ENCODE measurements at regions not wholly inside any gene's neighbourhood (a gene's known extent, or its start where the extent isn't known, plus 50 kb on each side); places are given as distances from the start of the nearest gene placed in this dataset.

DNA sequence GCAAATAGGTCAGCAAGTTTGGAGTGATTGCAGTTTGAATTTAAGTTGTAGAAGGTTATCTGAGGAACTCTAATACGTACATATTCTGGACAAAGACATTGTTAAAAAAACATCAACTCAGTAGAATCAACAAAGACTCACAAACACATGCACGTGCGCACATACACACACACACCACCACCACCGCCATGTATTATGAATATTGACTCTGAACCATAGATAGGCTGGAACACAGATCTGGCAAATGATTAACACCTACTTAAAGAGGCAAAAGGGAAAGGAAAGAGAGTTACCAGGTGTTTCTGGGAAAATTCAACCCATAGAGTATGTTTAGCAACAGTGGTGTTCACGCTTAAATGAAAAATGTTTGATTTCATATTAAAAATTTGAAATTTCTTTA, 334.2 kb upstream of the ALCAM start:
- H3K23me2 ChIP-seq (ENCODE audit: low read depth, low read length), result no peaks in the 10 kb centered on the region
- FAIRE-seq, result no peak
- H4K8ac ChIP-seq (ENCODE audit: extremely low read depth, insufficient read depth, low read length), result no peak overlapping the region
- H2BK5ac ChIP-seq (ENCODE audit: low read depth, low read length), result no peak overlapping the region
- H2BK15ac ChIP-seq (ENCODE audit: low read length), result no peak overlapping the region
- ChIA-PET CTCF (ENCODE audit: partially characterized antibody) (no interaction called here), POLR2A (ENCODE audit: partially characterized antibody) (no interaction called here)
- no peaks in the 10 kb centered on the region for H3K27me3 ChIP-seq (replicated peaks in 1 of 4; ENCODE audit: control insufficient read depth in 3 of 4, extremely low read depth in 1 of 4, insufficient read depth in 3 of 4, low read length in 3 of 4)
- no peak overlapping the region for H3K4ac ChIP-seq (replicated peaks; ENCODE audit: insufficient read length, low read depth, low read length)
- no peak overlapping the region for H3K14ac ChIP-seq (ENCODE audit: insufficient read length)
- H4K91ac ChIP-seq (replicated peaks; ENCODE audit: insufficient read length, low read length), result no peak overlapping the region
- no peaks in the 10 kb centered on the region for H3K9me3 ChIP-seq (ENCODE audit: insufficient read depth in 2 of 2, low read depth in 1 of 2, low read length in 1 of 2)
- 74% methylated on average over 5 of the region's 5 CpGs; no CpG with 5 or more reads in 1 of the 2 experiments for WGBS, 2 experiments (ENCODE audit: extremely low coverage in 1 of 2, insufficient coverage in 1 of 2, insufficient read length in 1 of 2, insufficient replicate concordance in 2 of 2, low coverage in 1 of 2, low lambda C conversion rate in 2 of 2, missing lambda C conversion rate in 1 of 2)
- no peaks in the 10 kb centered on the region for H3K36me3 ChIP-seq (ENCODE audit: control insufficient read depth in 2 of 4, insufficient read depth in 4 of 4, low read length in 3 of 4)
- no peak overlapping the region for H4K5ac ChIP-seq (ENCODE audit: insufficient read length, low read depth, low read length)
- H3K79me1 ChIP-seq (ENCODE audit: low read depth, low read length), result no peaks in the 10 kb centered on the region
- H3K56ac ChIP-seq (replicated peaks; ENCODE audit: insufficient read length, low read depth, low read length), result no peak overlapping the region
- no peak overlapping the region for H2BK12ac ChIP-seq (ENCODE audit: low read depth, low read length)
- no peak overlapping the region for H3K23ac ChIP-seq (ENCODE audit: insufficient read length)
- no peak overlapping the region for H3K4me3 ChIP-seq (ENCODE audit: extremely low read depth in 1 of 4, insufficient read depth in 2 of 4, low read depth in 3 of 4, low read length in 4 of 4)
- H3K4me2 ChIP-seq (ENCODE audit: insufficient read depth in 1 of 2, low read depth in 2 of 2, low read length in 2 of 2), result no peak overlapping the region
- no peak overlapping the region for H3K27ac ChIP-seq (ENCODE audit: low read depth, low read length)
- no peaks in the 10 kb centered on the region for H3K4me1 ChIP-seq (replicated peaks in 1 of 4; ENCODE audit: control insufficient read depth in 3 of 4, insufficient read depth in 4 of 4, low read length in 3 of 4)
- H2BK20ac ChIP-seq (ENCODE audit: low read length), result no peak overlapping the region
- no peak overlapping the region for H2AFZ ChIP-seq (ENCODE audit: low read length)
- no peaks in the 10 kb centered on the region for H4K20me1 ChIP-seq (replicated peaks in 1 of 2; ENCODE audit: control insufficient read depth in 1 of 2, insufficient read depth in 2 of 2, low read length in 2 of 2)
- H2AK5ac ChIP-seq (ENCODE audit: low read depth, low read length), result no peak overlapping the region
- H3K79me2 ChIP-seq (ENCODE audit: control insufficient read depth in 1 of 2, insufficient read depth in 2 of 2, low read length in 2 of 2), result no peaks in the 10 kb centered on the region
- no peak overlapping the region for H3K18ac ChIP-seq (ENCODE audit: extremely low read depth, low read length)
- no peak overlapping the region for H2BK120ac ChIP-seq (replicated peaks; ENCODE audit: low read depth, low read length)
- H3K9ac ChIP-seq (replicated peaks in 1 of 4; ENCODE audit: extremely low read depth in 1 of 4, low read depth in 3 of 4, low read length in 3 of 4), result no peak overlapping the region
- no peak for DNase-seq (ENCODE audit: low read depth in 1 of 2, low spot score in 2 of 2)
- no peak for TF ChIP-seq YY1 (IDR thresholded peaks at IDR 0.05; ENCODE audit: low read depth, low read length)
- no peak for TF ChIP-seq RNF2 (IDR thresholded peaks at IDR 0.05; ENCODE audit: borderline replicate concordance, low read depth, low read length, missing control alignments, poor library complexity, severe bottlenecking)
- TF ChIP-seq SRF (IDR thresholded peaks at IDR 0.05; ENCODE audit: low read depth, low read length), result no peak
- TF ChIP-seq ATF3 (IDR thresholded peaks at IDR 0.05; ENCODE audit: insufficient read depth, low read depth, low read length), result no peak
- TF ChIP-seq EP300 (IDR thresholded peaks at IDR 0.05; ENCODE audit: borderline replicate concordance in 1 of 2, low read depth in 2 of 2, low read length in 2 of 2), result no peak
- TF ChIP-seq GABPA (IDR thresholded peaks at IDR 0.05; ENCODE audit: borderline replicate concordance, insufficient read depth, low read length), result no peak
- no peak for TF ChIP-seq RXRA (IDR thresholded peaks at IDR 0.05; ENCODE audit: insufficient read depth, low read depth, low read length)
- TF ChIP-seq KDM5A (IDR thresholded peaks at IDR 0.05; ENCODE audit: low read length), result no peak
